Hematopoietic multipotent progenitor cell treated with erythropoietin and hydrocortisone succinate and interleukin-3 and kit ligand, for 6 days (in vitro differentiated cells): ENCODE measurements at regions not wholly inside any gene's neighbourhood (a gene's known extent, or its start where the extent isn't known, plus 50 kb on each side); places are given as distances from the start of the nearest gene placed in this dataset.

Source experiments
- DNase-seq: peaks from one replicate; pipeline ENCODE4 v3.0.0-alpha.2; 2015

DNA sequence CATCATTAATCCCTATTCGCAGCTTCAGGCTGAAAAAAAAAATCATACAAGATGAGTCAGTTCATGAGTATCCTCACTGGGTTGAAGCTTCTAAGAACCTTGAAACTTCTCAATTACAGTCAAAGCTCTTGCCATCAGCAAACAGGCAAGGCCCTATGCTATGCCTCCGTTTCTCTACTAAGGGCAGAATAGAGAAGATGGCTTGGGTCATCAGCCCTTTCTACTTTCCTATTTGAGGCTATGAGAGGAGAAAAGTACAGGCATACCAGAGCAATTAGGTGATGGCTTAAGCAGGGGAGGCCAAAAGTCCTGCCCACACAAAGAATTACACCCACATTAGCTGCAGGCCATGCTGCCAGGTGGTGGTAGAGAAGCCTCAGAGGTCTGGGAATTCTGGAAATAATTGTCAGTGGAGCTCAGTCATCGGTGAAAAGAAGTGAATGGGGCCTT is 89.0 kb downstream of the MRPL46 start:
- DNase-seq, result no peak

DNA sequence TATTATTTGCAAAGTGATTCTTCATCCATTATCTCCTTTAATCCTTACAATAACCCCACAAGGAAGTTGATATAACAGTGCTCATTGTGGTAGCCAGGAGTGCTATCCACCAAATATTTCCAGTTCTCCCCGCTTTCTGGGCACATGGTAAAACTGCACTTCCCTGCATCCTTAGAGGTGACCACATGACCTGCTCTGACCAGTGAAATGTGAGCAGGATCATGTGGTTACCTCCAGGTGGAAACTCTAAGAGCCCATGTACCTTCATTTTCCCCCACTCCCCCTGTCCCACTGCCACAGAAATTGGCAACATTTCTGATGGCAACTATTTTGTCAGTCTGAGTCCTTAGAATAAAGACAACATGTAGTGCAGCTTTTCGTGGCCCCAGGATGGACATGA is 89.7 kb downstream of the MRPL46 start:
- no peak for DNase-seq

DNA sequence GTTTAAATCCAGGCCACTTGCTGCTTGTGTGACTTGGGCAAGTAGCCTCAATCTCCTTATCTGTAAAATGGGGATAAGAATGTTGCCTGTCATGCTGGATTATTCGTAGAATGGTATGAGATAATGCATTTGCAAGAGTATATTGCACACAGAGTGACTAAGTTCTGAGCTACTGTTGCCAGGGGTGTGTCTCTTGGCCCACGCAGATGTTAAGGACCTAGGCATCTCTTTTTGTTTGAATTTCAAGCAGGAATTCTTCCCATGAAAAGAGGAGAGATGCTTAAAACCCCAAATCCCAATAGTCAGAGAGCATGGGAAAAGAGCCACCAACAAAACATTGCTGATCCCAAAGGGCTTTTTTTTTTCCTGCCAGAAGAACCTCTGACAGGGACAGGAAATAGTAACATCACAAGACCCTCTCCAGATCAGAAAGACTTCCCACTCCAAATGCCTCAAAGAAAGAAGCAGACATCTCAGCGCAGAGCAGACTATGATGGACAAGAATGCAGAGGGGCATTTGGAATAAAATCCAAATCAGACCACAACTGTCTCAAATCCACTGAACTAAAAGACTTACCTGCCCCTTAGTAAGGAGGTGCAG is 90.5 kb downstream of the MRPL46 start:
- no peak for DNase-seq

DNA sequence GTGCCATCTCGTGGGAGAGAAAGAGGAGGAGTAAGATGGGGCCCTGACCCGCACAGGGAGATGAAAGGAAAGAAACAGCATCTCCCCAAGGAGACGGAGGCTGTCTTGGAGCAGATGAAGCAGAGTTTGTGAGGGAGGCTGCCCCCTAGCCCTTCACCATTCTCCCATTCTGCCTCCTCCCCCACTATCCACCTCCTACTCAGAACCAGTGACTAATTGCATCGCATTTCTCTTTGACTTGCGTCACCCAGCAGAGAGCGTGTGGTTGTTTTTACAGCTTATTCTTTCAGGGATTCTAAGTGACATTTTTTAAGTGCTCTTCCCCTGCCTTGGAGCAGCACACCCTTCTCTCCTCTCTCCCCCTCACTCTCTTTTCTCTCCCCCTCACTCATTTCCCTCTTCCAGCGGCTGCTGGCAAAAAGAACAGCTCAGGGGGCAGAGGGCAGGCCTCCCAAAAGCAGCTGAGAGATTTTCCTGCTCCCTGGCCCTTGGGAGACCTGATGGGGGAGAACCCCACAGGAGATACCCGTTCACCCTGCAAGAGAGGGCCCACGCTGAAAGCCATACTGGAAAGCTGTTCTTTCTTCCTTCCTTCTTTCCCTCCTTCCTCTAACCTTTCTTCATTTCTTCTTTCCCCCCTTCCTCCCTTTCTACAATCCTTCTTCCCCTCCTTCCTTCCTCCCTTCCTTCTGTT is 91.8 kb downstream of the MRPL46 start:
- no peak for DNase-seq

DNA sequence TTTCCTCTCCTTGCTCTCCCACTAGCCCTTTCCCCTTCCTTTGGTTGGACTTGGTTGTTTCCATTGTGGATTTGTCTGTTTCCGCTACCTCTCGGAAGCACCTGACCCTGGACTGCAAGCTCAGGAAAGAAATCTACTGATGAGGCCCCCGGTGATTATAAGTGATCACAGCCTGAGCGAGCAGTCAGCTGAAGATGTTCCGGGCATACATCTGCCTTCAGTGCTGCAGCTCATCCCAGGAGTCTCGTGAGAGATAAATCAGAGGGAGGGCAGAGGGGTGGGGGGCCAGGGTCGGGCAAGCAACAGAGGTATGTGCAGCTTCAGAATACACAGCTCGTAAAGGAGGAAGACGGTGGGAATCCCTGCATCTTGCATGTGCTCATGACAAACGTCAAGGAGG is 102.1 kb downstream of the MRPL46 start:
- no peak for DNase-seq

DNA sequence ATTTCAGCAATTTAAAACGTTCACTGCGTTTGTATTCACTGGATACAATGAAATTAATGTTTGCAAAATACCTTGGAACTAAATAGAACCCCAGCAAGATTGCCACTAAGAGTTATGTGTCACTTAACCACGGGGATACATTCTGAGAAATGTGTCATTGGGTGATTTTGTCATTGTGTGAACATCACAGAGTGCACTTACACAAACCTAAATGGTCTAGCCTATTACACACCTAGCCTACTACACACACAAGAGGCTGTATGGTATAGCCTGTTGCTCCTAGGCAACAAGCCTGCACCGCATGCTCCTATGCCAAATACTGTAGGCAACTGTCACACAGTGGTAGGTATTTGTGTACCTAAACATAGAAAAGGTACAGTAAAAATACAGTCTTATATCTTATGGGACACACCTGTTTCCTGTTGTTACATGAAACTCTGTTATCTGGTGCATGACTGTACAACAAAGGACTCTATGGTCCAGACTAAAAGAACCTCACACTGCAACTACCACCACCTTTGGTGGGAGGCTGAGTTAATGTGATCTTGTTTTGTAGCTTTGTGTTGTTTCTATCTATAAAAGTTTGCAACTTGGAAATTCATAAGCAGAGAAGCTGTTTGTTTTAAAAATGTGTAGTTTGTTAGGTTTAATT is 92.2 kb upstream of the NTRK3 start:
- no peak for DNase-seq

DNA sequence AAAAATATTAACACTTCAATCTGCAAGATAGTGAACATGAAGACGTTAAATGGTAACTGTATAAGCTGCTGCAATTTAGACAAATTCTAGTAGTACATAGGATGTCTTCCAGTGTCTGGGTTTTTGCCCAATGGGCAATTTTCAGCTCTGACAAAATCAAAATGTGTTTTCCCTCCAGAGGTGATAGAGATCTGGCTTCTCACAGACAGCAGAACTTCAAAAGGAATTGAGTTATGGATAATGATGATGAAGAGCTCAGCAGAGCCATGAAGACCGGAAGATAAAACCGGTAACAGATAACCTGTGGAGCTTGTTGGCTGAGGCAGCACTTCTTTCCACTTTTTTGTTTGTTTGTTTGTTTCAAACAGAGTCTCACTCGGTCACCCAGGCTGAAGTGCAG is 89.4 kb upstream of the NTRK3 start:
- no peak for DNase-seq

DNA sequence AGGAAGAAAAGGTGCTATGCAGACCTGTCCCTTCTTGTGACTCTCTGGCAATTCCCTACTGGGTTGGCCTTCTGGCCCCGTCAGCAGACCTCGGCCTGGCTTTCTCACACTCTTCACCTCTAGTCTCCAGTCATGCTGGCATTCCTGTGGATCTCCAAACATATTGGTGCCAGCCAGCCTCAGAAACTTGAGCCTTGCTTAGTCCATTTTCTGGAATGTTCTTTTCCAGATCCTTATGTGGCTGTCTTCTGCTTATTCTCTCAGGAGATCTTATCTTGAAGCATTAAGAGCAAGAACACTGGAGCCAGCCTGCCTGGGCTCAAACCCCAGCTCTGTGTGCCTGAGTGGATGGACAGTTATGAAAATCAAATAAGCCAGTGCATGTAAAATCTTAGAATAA is 88.2 kb upstream of the NTRK3 start:
- no peak for DNase-seq

DNA sequence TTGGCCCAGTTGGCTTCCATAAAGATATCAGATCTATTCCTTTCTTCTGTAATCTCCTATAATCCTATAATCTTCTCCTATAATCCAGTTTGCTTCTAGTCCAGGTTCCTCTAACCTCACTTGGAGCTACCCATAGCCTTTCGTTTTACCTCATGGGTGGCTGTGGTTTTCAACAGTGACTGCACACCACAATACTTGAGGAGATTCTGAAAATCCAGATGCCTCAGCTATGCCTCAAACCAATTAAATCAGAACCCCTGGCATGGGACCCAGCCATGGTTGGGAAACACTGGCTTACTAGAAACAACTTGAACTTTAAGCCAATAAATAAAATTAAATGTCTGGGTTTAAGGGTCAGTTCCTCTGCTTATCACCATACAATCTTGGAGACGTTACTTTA is 86.1 kb upstream of the NTRK3 start:
- no peak for DNase-seq

DNA sequence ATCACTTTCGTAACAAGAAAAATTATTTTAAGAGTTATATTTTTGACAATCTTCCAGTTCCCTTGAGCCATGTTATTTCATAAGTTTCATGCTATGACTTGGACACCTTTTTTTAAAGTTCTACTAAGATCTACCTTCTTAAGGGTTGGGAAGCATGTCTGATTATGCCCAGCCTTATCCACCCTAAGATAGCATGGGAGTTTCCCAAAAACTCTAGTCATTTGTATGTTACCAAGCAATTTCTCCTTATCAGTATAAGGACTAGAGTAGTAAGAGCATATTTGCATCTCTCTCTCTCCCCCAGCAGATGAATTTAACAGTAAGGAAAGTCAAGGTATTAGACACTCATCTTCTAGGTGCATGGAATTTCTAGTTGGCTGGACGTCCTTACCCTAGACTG is 85.1 kb upstream of the NTRK3 start:
- DNase-seq, result no peak

DNA sequence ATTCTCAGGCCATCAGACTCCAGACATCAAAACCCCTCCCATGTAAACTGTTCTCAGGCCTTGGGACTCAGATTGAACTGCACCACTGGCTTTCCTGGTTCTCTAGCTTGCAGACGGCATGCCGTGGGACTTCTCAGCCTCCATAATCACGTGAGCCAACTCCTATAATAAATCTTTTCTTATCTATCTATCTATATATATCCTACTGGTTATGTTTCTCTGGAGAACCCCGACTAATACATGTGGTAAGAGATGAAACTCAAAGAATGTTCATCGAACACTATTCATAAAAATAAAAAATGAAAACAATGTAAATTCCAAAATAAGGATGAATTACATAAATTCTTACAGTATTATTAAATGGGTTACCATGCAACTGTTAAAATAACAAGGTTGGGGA is 84.5 kb upstream of the NTRK3 start:
- DNase-seq, result no peak

DNA sequence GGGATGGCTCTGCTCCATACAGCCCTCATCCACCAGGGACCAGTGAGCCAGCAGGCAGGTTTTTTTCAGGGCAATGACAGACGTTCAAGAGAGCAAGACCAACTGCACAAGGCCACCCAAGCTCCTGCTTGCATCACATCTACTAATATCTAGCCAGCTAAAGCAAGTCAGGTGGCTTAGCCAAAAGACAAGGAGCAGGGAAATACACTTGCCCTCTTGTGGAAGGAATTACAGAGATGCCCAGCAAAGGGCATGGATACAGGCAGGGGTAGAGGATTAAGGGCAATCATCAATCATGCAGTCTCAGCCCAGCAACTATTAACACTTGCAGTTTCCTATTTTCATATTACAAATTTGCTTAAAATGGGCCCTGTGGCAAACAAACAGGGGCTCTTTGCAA is 81.5 kb upstream of the NTRK3 start:
- no peak for DNase-seq

DNA sequence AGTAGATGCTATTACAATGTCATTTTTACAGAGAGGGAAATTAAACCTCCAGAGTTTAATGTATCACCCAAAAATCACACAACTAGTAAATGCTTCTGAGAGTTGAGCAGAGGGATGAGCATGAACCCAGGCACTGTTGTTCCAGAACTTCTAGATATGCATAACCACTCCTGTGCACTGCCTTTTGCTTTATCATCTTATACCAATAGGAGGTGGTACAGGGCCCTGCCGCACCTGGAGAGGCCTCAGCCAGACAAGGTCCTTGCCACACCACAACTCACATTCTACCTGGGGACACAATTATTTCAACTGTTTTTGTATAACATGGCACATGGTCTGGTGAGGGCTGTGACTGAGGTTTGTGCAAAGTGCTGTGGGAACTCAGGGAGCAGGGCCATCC is 78.5 kb upstream of the NTRK3 start:
- DNase-seq, result no peak

DNA sequence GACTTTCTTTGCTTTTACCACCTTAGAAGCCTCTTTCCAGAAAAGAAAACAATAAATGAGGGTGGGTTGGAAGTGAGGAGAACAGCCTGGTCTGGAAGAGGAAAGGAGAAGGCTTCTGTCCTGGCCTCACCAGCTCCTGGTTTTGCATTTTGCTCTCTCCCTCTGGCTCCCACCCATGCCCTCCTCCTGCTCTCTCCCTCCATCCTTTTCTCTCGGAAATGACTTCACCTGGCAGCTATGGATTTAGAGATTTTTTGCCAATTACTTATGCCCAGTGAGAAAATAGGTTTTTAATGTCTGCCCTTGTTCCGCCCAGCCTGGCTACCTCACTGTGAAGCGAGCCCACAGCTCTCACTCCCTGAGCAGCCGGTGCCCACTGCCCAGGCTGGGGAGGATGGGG is 77.9 kb upstream of the NTRK3 start:
- DNase-seq, result no peak

DNA sequence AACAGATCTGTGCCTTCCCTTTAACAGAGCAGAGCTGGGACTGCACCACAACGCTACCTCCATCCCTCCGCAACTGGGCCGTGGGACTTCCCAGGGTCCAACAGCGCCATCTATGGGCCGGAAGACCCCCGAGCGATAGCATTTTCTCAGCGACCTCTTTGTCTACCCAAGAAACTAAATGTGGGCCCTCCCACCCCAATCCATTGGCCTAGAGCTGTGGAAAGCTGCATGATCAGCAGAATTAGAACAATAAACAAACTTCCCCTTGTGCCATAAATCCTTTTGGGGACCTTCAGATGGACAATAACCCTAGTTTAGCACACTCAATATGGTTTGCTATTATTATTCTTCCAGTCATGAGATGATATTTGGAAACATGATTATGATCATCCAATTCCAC is 74.8 kb upstream of the NTRK3 start:
- DNase-seq, result peak; percentile 73

DNA sequence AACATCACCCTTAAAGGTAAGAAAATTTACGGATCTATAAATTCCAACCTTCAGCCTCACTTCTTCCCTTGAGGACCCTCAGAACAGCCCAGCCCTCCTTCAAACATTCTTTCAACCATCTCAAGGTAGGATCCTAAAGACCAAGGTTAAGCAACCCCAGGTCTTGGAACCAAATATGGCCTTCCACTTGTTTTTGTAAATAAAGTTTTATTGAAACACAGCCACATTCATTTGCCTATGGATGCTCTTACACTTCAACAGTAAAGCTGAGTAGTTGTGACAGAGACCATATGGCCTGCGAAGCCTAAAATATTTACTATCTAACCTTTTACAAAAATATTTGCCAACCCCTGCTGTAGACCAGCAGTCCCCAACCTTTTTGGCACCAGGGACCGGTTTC is 70.4 kb upstream of the NTRK3 start:
- no peak for DNase-seq

DNA sequence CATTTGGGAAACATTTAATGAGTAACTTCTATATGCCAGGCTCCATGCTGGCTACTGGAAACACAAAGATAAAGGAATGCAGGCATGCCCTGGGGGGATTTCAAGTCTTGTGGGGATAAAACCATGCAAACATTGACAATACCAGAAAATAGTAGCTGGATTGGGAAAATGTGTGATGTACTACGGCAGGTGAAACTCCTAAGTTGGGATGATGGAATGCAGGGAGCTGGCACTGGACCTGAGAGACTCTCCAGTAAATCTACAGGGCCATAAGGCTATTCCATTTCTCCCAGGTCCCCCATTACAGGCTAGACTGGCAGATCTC is 68.2 kb upstream of the NTRK3 start:
- no peak for DNase-seq

DNA sequence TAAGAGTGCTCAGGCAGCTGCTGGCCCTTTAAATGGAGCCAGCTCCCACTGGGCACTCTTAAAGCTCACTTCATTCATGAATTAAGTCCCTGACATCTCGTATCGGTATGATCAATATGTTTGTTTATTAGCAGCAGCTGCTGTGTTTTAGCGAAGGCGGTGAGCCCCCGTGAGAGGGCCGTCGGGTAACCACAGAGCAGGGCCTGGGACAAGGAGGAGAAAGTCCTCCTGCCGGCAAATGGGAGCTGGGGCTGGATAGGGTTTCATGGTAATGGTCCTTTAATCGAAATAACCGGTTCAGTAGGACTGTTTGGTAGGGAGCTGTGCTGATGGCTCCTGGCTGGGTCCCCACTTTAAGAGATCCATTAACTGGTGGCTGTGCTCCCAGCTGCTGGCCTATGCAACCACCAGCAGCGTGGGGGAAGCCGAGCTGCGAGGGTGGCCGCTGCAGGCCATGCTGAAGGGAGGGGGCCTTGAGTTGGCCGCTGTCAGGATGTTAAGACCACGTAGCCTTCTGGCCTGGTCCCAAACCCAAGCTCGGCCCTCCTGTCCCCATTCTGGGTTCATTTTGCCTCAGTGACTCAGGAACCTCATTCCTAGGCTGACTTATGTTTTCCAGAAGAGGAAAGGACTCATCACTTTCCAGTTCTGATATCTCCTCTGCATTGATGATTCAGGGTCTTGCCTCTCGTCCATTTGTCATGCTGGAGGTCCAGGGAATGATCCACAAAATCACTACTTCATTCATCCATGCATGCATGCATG is 67.6 kb upstream of the NTRK3 start:
- DNase-seq, result no peak

DNA sequence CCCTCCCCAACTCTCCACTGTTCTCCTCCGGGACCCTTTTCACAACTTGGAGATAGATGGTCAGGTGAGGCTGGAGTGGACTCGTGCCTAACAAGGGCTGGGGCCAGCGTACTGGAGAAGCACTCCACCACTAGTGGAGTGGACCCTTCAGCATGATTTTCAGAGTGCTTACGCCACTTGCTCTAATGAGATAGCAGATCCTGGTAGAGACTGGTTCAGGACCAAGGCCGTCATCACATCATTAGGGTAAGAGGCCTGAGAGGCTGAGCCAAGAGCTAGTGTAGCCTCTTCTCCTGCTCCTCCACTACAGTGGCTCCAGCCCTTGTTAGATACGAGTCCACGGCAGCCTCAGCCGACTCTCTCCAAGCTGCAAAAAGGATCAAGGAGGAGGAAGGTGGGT is 66.9 kb upstream of the NTRK3 start:
- no peak for DNase-seq

DNA sequence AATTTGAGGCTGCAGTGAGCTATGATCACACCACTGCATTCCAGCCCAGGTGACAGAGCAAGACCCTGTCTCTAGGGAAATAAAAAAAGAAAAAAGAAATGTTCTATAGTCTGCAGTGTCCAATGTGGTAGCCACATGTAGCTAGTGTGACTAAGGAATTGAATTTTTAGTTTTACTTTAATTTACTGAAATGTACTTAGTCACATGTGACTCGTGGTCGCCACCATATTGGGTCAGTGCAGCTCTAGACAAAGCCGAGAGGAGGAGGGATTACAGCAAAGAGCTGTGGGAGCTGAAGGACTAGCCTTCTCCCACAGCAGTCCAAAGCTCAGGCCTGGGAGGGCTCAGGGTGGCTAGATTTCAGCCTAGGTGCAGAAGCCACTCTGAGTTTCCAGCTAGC is 65.9 kb upstream of the NTRK3 start:
- DNase-seq, result no peak

DNA sequence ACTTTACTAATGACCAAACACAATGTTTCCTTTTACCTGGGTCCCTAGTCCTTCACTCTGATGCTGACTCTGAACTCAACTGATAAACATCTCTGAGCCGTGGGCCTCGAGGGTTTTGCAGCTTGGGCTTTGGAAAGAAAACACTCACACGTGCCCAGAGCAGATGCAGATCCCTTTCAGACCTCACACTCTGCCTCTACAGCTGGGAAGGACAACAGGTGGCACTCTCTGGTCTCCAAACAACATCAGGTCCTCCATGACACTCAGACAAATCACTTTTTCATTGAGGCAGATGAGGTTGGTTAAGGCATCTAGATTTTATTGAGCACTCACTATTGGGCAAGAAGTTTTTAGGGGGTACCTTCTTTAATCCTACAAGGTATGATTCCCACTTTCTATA is 64.7 kb upstream of the NTRK3 start:
- DNase-seq, result no peak

DNA sequence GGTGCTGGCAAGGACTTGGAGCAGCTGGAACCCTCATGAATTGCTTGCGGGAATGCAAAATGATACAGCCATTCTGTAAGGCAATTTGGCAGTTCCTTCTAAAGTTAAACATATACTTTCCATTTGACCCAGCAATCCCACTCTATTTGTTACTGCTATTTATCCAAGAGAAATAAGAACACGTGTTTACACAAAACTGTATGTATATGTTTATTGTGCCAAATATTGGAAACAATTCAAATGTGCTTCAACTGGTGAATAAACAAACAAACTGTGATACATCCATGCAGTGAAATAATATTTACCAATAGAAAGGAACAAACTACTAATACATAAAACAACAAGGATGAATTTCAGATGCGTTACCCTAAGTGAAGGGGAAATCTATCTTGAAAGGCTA is 60.0 kb upstream of the NTRK3 start:
- no peak for DNase-seq

DNA sequence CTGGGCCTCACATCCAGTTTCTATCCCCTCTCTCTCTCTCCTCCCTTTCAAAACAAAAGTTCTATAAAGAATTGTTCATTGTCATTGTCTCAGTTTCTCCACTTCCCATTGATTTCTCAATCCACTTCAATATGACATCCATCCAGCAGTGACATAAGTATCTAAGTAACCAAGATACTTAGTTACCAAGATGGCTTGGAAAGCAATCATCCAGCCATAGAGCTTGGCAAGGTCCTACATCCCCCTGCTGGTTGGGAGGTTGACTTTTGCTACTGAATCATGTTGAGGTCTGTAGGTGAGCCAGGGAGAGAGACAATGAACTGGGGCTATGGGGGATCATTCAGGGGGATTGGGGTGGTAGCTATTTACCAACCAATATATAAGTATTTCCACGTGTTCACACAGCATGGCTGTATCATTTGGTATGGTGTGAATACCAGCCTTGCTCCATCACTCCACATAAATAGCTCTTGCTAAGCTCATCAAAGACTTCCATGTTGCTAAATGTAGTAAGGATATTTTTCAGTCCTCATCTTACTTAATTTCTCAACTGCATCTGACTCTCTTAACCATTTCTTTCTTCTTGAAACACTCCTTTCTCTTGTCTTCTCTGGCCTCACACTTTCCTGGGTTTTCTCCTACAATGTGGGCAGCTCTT is 58.8 kb upstream of the NTRK3 start:
- no peak for DNase-seq
